ENCODE measurements at regions not wholly inside any gene's neighbourhood (a gene's known extent, or its start where the extent isn't known, plus 50 kb on each side); places are given as distances from the start of the nearest gene placed in this dataset.
"Not testable (repeated sequence)": the region's sequence is repeated elsewhere in the genome, so short reads cannot be mapped to it uniquely, and the experiment has no call there.

DNA sequence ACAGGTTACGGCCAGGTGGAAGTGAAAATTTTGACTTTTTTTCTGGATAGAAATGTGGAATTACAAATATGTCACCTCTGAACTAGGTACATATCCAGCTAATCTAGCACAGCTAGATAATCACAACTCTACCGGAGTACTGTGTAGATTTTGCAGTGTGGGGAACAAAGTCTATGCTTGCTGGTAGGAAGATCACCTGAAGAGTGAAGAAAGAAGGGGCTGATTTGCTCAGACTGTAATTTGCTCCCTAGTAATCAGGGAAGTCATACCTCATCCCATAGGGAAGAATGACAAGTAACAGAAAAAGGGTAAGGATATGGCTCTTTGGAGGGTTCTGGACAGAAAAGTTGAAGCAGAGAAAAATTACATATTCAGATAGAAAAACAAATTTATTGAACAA lies 319.6 kb upstream of the TMPRSS15 start:
- no peak for DNase-seq

DNA sequence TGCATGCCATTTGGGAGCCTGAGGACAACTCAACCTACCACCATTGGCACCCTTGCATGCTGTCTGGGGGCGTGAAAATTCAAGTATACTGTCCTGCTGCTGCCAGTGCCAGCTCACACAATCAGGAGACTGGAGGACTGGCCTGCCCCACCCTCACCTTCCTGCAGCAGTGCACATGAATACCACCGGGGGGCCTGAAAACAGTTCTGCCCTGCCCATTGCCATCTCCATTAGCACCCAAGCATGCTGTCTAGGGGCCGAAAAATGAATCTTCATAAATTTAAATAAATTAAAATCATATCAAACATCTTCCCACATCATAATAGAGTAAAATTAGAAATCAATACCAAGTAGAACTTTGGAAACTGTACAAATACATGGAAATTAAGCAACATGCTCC lies 322.1 kb upstream of the TMPRSS15 start:
- DNase-seq, result no peak

DNA sequence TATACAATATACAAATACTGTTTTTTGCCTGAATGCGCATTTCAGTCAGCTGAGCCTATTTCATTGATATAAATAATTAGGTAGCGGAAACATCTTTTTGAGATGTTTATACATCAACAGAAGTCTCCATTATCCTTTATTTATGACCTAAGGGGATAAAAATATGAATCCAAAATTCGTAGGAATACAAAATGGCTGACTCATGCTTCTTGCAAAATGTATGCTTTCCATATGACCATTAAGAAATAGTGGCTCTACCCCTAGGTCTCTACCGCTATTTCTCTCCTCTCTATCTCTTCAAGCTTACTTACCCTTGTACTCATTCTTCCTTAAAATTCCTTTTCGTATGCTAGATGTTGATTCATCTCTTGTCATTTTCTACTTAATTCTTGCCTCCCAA lies 338.4 kb upstream of the TMPRSS15 start:
- DNase-seq, result no peak

DNA sequence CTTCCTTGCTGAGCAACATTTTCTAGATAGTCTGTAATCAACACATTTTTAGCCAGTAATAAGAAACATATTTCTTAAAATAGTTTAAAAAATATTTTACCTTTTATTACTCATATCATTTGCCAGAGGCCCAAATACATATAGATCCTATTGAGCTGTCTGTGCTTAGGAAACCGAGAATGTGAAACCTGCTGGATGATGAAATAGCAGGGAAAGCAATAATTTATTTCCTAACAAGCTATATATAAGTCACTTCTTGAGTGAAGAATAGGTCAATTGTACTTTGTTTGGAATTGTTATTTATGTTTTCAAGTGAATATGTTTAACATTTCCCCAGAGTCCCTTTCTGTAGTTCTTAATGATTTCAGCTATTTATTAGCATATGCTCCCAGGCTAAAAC lies 339.9 kb upstream of the TMPRSS15 start:
- DNase-seq, result no peak

DNA sequence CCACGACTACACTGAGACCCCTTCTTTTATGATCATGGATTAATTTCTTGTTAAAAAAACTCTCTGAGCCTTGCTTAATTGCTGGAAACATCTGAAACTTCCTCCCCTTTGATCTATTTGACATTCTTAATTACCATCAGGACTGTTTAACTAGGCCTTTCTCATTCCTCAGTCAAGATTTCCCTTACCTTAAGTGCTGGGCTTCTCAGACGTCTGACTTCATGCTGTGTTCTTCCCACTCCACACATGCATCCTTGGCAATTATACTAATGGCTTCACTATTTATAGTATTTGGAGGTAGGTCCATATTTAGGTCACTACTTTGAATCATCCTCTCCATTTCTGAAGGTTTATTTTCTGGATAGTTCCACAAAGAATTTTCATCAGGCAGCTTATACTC lies 341.3 kb upstream of the TMPRSS15 start:
- no peak for DNase-seq

DNA sequence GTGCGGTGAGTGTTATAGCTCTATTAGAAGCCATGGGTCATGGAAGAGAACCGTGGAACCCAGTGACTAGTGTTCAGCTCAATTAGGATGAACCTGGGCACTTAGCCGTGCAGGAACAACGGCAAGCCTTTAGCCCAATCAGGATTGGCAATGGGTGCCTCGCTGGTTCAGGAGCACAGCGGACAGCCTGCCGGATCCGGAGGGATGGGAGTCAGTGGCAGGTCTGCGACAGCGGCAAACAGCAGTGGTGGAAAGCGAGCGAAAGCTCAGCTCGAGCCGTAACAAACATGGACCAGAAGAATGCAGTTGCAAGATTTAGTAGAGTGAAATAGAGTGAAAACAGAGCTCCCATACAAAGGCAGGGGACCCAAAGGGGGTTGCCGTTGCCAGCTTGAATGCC lies 349.3 kb upstream of the TMPRSS15 start:
- DNase-seq, result not testable (repeated sequence)

DNA sequence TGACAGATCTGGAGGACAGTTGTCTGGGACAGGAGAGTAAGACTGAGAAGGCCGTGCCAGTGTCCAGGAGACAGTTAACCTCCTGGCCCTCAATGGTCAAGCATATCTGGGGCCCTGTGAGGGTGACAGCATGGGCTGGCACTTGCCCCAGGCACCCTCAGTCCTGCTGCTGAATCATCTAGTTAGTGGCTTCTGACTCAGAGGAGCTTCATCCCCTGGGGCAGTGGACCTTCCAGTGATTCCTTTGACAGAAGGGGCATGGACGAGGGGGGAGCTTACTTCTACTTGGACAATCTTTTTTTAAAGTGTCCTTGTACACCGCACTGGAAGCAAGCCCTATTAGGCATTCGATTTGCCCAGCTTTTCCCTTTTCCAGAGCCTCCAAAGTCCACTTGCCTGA lies 352.7 kb upstream of the TMPRSS15 start:
- not testable (repeated sequence) for DNase-seq

DNA sequence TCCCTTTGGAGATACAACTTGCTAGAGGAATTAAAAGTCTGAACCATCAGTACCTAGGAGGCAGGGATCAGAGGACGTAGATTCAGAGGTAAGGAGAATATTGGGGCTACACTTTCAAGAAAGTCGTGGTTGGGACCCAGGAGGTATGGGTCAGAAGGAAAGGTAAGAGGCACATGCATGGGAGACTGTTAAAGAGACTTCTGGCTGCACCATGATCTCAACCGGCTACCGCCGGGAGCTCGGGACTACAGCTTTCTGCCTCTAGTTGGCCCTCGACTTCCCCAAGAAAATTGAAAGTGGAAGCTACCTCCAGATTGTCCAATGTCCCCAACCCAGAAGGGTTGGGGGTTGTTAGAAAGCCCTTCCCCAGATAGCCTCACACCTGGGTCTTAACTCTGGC lies 355.7 kb upstream of the TMPRSS15 start:
- DNase-seq, result no peak

DNA sequence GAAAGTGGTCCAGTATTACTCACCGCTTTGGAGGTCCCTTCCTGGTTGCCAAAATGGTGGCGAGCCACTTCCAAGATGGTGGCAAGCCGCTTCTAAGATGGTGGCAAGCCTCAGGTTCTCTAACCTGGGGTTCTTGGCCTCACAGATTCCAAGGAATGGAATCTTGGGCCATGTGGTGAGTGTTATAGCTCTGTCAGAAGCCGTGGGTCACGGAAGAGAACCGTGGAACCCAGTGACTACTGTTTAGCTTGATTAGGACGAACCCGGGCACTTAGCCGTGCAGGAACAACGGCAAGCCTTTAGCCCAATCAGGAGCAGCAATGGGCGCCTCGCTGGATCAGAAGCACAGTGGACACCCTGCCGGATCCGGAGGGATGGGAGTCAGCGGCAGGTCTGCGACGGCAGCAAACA lies 356.2 kb upstream of the TMPRSS15 start:
- no peak for DNase-seq

DNA sequence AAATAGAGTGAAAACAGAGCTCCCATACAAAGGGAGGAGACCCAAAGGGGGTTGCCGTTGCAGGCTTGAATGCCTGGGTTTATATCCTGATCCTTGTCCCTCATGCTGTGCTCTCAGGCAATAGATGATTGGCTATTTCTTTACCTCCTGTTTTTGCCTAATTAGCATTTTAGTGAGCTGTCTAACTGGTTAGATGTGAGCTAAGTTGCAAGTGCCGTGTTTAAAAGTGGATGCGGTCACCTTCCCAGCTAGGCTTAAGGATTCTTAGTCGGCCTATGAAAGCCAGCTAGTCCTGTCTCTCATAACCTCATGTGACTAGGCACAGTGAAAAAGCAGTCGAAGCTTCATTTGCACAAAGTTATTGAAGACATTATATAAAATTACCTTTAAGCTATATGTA lies 356.7 kb upstream of the TMPRSS15 start:
- DNase-seq, result no peak

DNA sequence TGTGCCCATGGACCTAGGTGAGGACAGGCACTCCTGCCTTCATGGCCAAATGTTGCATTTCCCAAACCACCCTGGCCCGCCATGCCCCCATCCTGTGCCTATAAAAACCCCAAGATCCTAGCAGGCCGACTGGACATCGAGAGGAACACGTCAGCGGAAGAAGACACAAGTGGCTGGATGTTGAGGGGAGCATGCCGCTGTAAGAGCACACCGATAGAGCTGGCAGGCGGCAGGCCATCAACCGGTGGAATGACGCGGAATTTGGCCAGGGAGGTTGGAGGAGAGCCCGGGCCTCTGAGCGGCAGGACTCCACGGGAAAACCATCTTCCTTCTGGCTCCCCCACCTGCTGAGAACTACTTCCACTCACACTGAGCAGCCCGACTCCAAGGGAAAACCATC lies 361.1 kb upstream of the TMPRSS15 start:
- no peak for DNase-seq

DNA sequence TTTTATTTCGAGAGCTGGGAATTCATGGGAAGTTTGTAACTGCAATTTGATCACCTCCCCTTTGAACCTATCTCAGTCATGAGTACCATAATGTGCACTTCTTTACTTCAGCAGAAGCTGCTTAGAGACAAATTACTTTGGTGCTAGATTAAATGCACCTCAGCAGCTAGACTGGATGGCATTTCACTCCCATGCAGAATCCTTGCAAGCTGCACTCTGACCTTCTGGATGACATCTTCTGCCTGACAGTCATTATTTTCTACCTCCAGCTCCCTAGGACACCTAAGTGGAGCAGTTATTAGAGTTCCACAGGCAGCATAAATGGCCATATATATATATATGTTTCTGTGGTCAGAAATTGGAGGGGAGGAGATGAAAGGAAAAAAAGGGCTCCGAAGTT lies 366.0 kb upstream of the TMPRSS15 start:
- DNase-seq, result no peak

DNA sequence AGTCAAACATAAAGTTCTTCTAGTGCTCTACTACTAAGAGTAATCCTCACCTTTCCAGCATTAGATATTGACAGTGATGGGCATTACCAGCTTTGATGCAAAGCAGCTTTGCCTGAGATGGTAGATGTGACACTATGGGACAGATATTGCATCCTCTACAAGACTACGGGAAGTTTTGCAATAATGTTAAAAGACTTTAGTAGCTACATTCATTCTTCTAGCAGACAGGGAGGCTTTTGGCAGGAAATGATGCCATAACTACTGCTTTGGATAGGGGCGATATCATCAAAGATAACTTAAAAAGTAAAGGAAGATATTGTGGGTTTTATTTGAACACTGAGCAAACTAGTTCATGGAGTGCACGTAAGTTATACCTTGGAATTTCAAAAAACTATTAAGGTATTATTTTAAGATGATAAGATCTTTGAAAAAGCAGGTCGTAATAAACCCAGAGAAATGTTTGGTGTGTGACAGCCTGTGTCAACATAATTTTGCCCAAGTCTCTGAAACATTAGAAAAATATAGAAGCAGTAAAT lies 368.3 kb upstream of the TMPRSS15 start:
- no peak for DNase-seq

DNA sequence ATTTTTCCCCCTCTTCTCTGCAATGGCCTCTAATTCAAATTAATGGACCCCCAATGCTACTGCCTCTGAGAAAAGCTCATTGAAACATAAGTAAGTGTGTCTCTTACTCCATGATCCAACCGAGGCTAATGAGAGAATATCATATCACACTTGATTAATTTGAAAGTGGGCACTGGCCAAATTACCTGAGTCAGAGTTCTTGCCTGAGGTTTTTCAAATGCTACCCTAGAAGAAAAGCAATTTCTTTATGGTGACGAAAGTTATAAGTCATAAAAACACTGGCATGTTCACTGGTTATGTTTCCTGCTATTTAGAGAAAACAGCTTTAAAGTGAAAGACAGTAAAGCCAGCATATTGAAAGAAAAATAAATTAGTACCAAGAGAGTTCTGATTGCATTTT lies 368.8 kb upstream of the TMPRSS15 start:
- DNase-seq, result no peak

DNA sequence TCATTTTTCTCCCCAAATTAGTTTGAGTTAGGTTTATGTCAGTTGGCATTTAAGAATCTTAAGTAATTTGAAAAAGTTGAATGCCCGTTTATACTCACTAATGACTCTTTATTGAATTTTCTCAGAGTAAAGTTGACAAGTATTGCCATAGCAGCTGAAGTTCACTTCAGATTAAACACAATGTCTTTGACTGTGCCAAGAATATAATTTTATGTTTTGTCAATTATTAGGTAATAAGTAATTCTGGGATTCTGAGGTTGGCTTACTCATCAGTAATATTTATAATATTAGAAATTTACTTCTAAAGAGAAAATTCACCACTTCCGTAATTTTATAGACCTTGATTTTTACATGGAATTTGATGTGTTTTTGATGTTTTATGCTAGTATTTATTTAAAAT lies 369.3 kb upstream of the TMPRSS15 start:
- DNase-seq, result no peak

DNA sequence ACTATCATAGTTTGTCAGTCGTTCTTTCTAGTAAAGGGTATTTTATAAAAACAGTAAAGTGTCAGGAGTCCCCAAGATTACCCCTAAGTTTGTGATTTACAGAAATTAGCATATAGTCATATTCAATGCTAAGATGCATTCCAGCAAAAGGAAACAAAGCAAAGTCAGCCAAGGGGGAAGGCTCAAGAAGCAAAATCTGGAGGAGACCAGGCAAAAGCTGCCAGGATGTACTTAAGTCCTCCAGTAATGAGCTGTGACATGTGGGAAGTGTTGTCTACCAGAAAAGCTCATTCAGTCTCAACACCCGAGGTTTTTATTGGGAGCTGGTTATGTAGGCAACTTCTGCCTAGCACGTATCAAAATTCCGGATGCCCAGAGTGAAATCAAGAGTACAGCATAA lies 373.4 kb upstream of the TMPRSS15 start:
- DNase-seq, result no peak

DNA sequence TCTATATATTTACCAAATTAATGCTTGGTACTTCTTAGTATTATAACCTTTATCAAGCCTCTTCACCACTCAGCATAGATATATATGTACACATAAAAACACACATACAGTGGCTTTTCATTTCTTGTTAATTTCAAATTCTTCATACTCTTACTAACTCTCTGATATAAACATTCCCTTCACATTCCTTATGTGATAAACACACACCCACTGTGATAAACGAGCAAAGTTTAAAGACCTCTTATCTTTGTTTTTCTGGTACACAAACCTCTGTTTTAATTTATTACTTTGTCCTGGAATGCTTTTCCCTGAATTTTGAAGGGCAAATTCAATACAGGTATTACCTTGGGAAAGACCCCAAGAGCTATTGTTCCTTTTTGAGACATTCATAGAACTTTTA lies 379.1 kb upstream of the TMPRSS15 start:
- DNase-seq, result no peak

DNA sequence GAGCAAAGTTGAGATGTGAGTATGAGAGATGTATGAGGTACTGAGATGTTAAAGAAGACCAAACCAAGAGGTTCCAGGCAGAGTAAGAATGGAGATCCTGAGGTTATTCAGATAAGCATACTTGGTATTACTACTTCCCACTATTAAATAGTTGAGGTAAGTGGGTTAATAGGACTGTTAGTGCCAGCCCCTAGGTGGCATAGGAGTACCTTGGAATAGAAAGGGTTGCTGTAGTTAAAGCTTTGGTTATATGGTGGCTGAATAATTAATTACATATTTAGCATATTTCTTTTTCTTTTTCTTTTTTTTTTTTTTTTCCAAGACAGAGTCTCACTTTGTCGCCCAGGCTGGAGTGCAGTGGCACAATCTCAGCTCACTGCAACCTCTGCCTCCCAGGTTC lies 397.9 kb upstream of the TMPRSS15 start:
- no peak for DNase-seq

DNA sequence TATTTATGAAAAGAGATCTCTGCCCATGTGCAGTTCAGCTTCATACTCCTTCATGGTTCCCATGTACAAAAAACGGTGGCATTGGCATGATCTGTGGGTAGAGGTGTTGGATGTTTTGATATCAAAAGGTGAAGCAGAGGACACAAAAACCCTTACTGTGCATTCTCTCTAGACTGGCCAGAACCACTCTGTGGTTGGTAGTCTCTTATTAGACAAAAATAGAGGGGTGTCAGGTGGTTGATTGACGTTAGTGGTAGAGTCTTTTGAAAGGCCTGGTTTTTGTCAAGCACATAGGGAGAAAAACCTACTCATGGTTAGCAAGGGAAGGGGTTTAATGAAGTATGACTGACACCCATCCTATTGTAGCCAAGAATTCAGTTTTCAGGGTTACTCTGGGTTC lies 400.0 kb upstream of the TMPRSS15 start:
- DNase-seq, result no peak

DNA sequence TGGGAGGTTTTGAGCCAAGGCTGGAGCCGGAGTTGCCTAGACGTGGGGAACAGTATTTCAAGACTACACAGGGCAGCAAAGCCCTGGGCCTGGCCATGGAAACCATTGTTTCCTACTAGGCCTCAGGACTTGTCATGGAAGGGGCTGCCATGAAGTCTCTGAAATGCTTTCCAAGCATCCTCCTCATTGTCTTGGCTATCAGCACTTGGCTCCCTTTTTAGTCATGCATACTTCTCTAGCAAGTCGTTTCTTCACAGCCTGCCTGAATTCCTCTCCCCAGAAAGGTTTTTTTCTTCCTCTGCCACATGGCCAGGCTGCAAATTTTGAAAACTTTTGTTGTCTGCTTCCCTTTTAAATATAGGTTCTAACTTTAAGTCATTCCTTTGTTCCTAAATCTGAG lies 406.6 kb upstream of the TMPRSS15 start:
- no peak for DNase-seq

DNA sequence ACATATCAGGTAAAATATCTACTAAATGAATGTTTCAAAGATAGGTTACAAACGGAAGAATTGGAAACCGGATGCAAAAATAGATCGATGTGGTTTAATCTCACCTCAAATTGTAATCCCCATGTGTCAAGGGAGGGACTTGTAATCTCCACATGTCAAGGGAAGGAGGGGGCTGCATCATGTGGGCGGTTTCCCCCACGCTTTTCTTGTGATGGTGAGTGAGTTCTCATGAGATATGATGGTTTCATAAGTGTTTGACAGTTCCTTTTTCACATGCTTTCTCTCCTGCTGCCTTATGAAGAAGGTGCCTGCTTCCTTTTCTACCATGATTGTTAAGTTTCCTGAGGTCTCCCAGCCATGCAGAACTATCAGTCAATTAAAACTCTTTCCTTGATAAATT lies 408.7 kb upstream of the TMPRSS15 start:
- no peak for DNase-seq

DNA sequence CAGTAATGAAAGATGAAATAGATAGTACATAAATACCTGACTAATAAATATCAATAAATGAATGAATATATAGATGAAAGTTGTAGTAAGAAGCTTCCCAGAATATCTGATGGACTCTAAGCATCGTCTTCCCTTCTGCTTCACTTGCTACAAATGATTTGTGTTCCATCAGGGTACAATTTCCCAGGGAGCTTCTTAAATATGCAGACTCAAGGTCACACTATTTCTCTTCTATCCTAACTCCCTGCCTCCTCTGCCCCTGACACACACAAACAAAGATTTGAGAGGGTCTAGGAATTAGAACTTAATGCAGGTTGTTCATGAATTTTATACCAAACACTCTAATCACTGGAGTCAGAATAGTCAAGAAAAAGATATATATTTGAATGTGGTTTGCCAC lies 415.9 kb upstream of the TMPRSS15 start:
- DNase-seq, result no peak

DNA sequence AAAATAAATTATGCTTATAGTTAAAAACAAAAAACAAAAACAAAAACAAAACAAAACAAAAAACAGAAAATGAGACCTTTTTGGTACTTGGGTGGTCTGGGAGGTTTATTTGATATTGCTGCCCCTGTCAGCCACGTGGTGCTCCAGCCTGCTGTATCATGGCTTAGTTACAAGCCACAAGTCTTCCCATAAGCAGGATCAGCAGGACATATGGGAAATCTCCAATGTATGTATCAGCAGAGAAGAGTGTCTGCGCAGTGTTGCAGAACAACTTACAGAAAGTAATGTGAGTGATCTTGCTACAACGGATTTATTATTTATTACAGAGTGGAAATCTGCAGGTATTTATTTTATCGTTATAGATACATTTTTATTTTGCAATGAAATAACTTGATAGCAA lies 423.0 kb upstream of the TMPRSS15 start:
- DNase-seq, result no peak

DNA sequence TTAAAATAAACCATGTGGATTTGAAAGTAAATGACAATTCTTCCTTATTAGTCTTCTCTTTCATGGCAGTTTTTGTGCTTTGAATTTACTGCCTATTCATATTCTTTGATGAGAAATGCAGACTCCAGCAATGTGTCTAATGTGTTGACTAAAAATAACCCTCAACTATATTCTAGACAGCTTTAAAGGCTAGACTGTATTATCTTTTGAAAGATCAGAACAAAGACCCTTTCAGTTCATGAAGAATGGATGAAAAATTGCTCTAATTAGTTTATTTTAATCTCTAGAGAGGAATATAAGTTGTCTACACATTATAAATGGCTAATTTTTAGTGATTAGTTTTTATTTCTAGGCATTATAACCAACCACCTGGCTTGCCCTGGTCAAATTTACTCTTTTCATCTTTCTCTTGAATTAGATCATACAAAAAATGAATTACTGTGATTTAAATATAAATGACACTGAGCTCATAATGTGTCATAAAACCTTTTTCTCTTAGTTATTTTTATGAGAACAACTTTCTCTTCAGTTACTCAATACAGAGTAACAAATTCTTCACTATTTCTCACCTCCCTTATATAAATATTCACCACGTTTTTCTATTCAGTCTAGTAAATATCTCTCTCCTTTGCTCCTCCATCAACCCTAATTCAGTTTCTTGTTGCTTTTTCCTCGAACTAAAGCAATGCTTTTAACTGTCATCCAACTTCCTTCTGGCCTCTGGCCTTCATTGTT lies 428.5 kb upstream of the TMPRSS15 start:
- DNase-seq, result no peak

DNA sequence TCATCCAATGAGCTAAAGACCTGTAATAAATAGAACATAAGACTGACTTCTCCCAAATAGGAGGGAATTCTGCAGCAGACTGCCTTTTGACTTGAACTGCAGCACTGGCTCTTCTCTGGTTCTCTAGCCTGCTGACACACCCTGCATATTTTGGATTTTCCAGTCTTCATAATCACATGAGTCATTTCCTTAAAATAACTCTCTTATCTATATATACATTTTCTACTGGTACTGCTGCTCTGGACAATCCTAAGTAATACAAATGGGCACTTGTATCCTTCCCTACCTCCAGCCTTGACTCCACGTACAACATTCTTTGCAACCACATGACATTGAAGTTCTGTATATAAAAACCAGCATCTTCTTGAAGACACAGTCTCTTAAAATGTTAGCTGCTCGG lies 429.4 kb upstream of the TMPRSS15 start:
- no peak for DNase-seq

Measured in right forelimb (tissue), 1 donor.